Natural killer cell (primary cell): ENCODE measurements at regions not wholly inside any gene's neighbourhood (a gene's known extent, or its start where the extent isn't known, plus 50 kb on each side); places are given as distances from the start of the nearest gene placed in this dataset.

Source experiments
- ATAC-seq, 3 donors: fragments of 150-1000 bp in 2 of 3; fragments of 200-7000 bp in 1 of 3; cut with Tn5 transposase; 1 replicate in 1 of 3; 2 replicates in 2 of 3; pipeline ENCODE4 v1.10.0; 2021; ENCODE audit warnings: mild to moderate bottlenecking in 2 of 3, moderate library complexity in 2 of 3
- DNase-seq, 2 donors: peaks; one replicate each; pipeline versions ENCODE4 v3.0.0 to v3.0.0-alpha.2; 2013 to 2021; ENCODE audit warnings: mixed read lengths in 1 of 2
- H3K27ac ChIP-seq: one replicate; pipeline ENCODE4 v1.5.1; 2013; ENCODE audit warnings: mild to moderate bottlenecking, low read length
- H3K27me3 ChIP-seq: one replicate; pipeline ENCODE4 v1.6.1; 2013; ENCODE audit warnings: low read length; ENCODE audit not compliant: control insufficient read depth, insufficient read depth
- H3K36me3 ChIP-seq: one replicate; pipeline ENCODE4 v1.6.1; 2013; ENCODE audit warnings: low read length; ENCODE audit not compliant: control insufficient read depth, insufficient read depth
- H3K4me1 ChIP-seq: one replicate; pipeline ENCODE4 v1.6.1; 2013; ENCODE audit warnings: low read length; ENCODE audit not compliant: control insufficient read depth, insufficient read depth
- H3K4me3 ChIP-seq: one replicate; pipeline ENCODE4 v1.5.1; 2013; ENCODE audit warnings: low read length
- H3K9me3 ChIP-seq: one replicate; pipeline ENCODE4 v1.6.1; 2013; ENCODE audit warnings: low read length; ENCODE audit not compliant: control insufficient read depth, insufficient read depth
- H3K27ac Mint-ChIP-seq, 2 donors: one replicate each; pipeline ENCODE4 v1.8.0; 2022; ENCODE audit warnings: mild to moderate bottlenecking in 2 of 2, mixed read lengths in 2 of 2, moderate library complexity in 1 of 2
- H3K27me3 Mint-ChIP-seq, 2 donors: one replicate each; pipeline ENCODE4 v1.8.0; 2022; ENCODE audit warnings: low read depth in 2 of 2, mixed read lengths in 2 of 2
- H3K36me3 Mint-ChIP-seq: one replicate; pipeline ENCODE4 v1.8.0; 2022; ENCODE audit warnings: mixed read lengths
- H3K4me1 Mint-ChIP-seq, 2 donors: one replicate each; pipeline ENCODE4 v1.8.0; 2022; ENCODE audit warnings: mixed read lengths in 2 of 2
- H3K4me3 Mint-ChIP-seq: one replicate; pipeline ENCODE4 v1.8.0; 2022; ENCODE audit warnings: mild to moderate bottlenecking, moderate library complexity, mixed read lengths
- H3K9me3 Mint-ChIP-seq, 2 donors: one replicate each; pipeline ENCODE4 v1.8.0; 2022; ENCODE audit warnings: mixed read lengths in 2 of 2
- CTCF ChIP-seq: fragments of 200-600 bp; IDR thresholded peaks from one replicate; pipeline ENCODE4 v1.8.0; 2022; ENCODE audit warnings: antibody characterized with exemption
- WGBS: methylation state at CpG from one replicate; pipeline ENCODE4 v1.1.7; 2013; ENCODE audit warnings: missing lambda C conversion rate; ENCODE audit not compliant: insufficient coverage; 5-methylcytosine and 5-hydroxymethylcytosine counted together
- intact Hi-C: fragments of 100-400 bp; cut with micrococcal nuclease; formaldehyde crosslinking; loops from one replicate; pipeline ENCODE4 v1.14.2; 2022

GRCh38 chr11:104238916-104239315 lies 75.0 kb upstream of the PDGFD start:
- no peaks in the 10 kb centered on the region for H3K36me3 ChIP-seq
- intact Hi-C loops = no loop called here
- Mint-ChIP-seq H3K4me1 (no peaks in the 10 kb centered on the region), H3K36me3 (no peaks in the 10 kb centered on the region), H3K27ac (no peak overlapping the region), H3K9me3 (no peaks in the 10 kb centered on the region), H3K4me3 (no peak overlapping the region), H3K27me3 (peaks cover 8 to 14% of the 10 kb centered on the region in 2 donors)
- 97% methylated on average over 3 of the region's 3 CpGs for WGBS
- ATAC-seq (no peak), DNase-seq (no peak)
- H3K9me3 ChIP-seq = no peaks in the 10 kb centered on the region
- H3K4me1 ChIP-seq = no peaks in the 10 kb centered on the region
- H3K4me3 ChIP-seq = no peak overlapping the region
- H3K27me3 ChIP-seq = no peaks in the 10 kb centered on the region
- TF ChIP-seq CTCF = no peak
- no peak overlapping the region for H3K27ac ChIP-seq

GRCh38 chr11:104225047-104225446 lies 61.1 kb upstream of the PDGFD start:
- 72% methylated on average over 2 of the region's 2 CpGs for WGBS
- Histone ChIP-seq H3K4me1 (no peaks in the 10 kb centered on the region), H3K4me3 (no peak overlapping the region), H3K27me3 (no peaks in the 10 kb centered on the region), H3K36me3 (no peaks in the 10 kb centered on the region), H3K27ac (no peak overlapping the region), H3K9me3 (no peaks in the 10 kb centered on the region)
- intact Hi-C loops = no loop called here
- no peaks in the 10 kb centered on the region for H3K9me3 Mint-ChIP-seq
- no peaks in the 10 kb centered on the region for H3K36me3 Mint-ChIP-seq
- DNase-seq (no peak), ATAC-seq (peak in 2 of 3 donors; percentile 38 to 81)
- peak overlapping the region in 1 of 2 donors; percentile 7 for H3K27ac Mint-ChIP-seq
- peaks cover 8 to 28% of the 10 kb centered on the region in 2 donors for H3K4me1 Mint-ChIP-seq
- no peak for TF ChIP-seq CTCF
- H3K4me3 Mint-ChIP-seq = peak overlapping the region; percentile 25
- no peaks in the 10 kb centered on the region for H3K27me3 Mint-ChIP-seq

- Histone ChIP-seq H3K27me3 (no peaks in the 10 kb centered on the region), H3K9me3 (no peaks in the 10 kb centered on the region), H3K27ac (no peak overlapping the region), H3K36me3 (no peaks in the 10 kb centered on the region), H3K4me1 (no peaks in the 10 kb centered on the region), H3K4me3 (no peak overlapping the region)
- Mint-ChIP-seq H3K36me3 (peaks cover 3% of the 10 kb centered on the region), H3K9me3 (no peaks in the 10 kb centered on the region), H3K4me3 (no peak overlapping the region), H3K27ac (no peak overlapping the region), H3K27me3 (peaks cover 0 to 4% of the 10 kb centered on the region in 2 donors), H3K4me1 (peaks cover 8 to 26% of the 10 kb centered on the region in 2 donors)
- TF ChIP-seq CTCF = no peak
- WGBS = 65% methylated on average over 4 of the region's 4 CpGs
- DNase-seq (peak in 1 of 2 donors; percentile 3), ATAC-seq (peak in 1 of 3 donors; percentile 71)
- intact Hi-C loops = no loop called here
Measured at GRCh38 chr11:104222464-104222863, 58.5 kb upstream of the PDGFD start.

GRCh38 chr11:104221455-104221854 lies 57.5 kb upstream of the PDGFD start:
- no peaks in the 10 kb centered on the region for H3K27me3 ChIP-seq
- DNase-seq = no peak
- peaks cover 8 to 23% of the 10 kb centered on the region in 2 donors for H3K4me1 Mint-ChIP-seq
- H3K27ac ChIP-seq = no peak overlapping the region
- no peak overlapping the region for H3K27ac Mint-ChIP-seq
- H3K4me3 ChIP-seq = no peak overlapping the region
- no peaks in the 10 kb centered on the region for H3K4me1 ChIP-seq
- TF ChIP-seq CTCF = no peak
- H3K36me3 ChIP-seq = no peaks in the 10 kb centered on the region
- peaks cover 13% of the 10 kb centered on the region for H3K36me3 Mint-ChIP-seq
- no peak overlapping the region for H3K4me3 Mint-ChIP-seq
- no peak for ATAC-seq
- H3K9me3 ChIP-seq = no peaks in the 10 kb centered on the region
- peaks cover 0 to 2% of the 10 kb centered on the region in 2 donors for H3K9me3 Mint-ChIP-seq
- intact Hi-C loops = no loop called here
- peaks cover 2 to 14% of the 10 kb centered on the region in 2 donors for H3K27me3 Mint-ChIP-seq
